ENCODE measurements at regions not wholly inside any gene's neighbourhood (a gene's known extent, or its start where the extent isn't known, plus 50 kb on each side); places are given as distances from the start of the nearest gene placed in this dataset.

DNA sequence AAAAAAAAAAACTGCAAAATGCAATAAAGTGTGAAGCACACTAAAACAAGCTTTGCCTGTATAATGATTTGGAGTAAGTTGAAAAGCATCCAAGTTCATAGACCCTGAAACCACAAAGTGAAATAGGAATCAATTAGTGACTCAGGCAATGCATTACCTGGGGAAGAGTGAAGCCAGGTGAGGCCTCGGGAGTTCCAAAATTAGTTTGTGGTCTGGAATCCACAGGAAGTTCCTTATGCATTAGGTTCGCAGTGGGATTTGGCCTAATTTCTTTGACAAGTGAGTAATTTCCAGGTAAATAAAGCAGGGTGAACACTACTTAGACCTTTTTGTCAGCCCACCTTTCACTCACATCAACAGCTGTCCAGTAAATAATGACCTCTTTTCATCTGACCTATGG, 490.8 kb downstream of the CBLN4 start:
- TF ChIP-seq, protein P1, sequence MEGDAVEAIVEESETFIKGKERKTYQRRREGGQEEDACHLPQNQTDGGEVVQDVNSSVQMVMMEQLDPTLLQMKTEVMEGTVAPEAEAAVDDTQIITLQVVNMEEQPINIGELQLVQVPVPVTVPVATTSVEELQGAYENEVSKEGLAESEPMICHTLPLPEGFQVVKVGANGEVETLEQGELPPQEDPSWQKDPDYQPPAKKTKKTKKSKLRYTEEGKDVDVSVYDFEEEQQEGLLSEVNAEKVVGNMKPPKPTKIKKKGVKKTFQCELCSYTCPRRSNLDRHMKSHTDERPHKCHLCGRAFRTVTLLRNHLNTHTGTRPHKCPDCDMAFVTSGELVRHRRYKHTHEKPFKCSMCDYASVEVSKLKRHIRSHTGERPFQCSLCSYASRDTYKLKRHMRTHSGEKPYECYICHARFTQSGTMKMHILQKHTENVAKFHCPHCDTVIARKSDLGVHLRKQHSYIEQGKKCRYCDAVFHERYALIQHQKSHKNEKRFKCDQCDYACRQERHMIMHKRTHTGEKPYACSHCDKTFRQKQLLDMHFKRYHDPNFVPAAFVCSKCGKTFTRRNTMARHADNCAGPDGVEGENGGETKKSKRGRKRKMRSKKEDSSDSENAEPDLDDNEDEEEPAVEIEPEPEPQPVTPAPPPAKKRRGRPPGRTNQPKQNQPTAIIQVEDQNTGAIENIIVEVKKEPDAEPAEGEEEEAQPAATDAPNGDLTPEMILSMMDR (IDR thresholded peaks at IDR 0.05), result no peak
- TF ChIP-seq POLR2A (IDR thresholded peaks at IDR 0.05) (no peak), POLR2AphosphoS5 (IDR thresholded peaks at IDR 0.05; ENCODE audit: insufficient read depth in 1 of 2, low read depth in 1 of 2) (no peak)

All from vagina (tissue), 2 donors.